ENCODE measurements at regions not wholly inside any gene's neighbourhood (a gene's known extent, or its start where the extent isn't known, plus 50 kb on each side); places are given as distances from the start of the nearest gene placed in this dataset.

DNA sequence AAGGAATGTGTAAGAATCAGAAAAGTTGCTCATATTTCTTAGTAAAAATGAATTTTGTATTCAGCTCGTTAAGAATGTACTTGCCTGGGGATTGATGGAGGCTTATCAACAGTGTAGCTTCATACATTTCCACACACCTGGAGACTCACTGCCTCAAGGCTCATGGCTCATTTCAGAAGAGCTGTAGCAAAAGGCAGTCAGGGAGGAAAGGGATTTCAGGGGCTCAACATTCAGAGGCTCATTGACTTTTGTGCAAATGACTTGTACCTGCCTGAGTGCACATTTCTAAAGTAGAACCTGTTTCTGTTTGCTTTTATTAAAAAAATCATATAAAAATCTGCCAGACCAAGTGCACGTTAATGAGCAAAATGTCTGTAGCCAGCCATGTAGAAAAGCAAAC, 304.4 kb downstream of the KCNS3 start:
- TF ChIP-seq POLR2A (IDR thresholded peaks at IDR 0.05): no peak
- TF ChIP-seq, protein P1, sequence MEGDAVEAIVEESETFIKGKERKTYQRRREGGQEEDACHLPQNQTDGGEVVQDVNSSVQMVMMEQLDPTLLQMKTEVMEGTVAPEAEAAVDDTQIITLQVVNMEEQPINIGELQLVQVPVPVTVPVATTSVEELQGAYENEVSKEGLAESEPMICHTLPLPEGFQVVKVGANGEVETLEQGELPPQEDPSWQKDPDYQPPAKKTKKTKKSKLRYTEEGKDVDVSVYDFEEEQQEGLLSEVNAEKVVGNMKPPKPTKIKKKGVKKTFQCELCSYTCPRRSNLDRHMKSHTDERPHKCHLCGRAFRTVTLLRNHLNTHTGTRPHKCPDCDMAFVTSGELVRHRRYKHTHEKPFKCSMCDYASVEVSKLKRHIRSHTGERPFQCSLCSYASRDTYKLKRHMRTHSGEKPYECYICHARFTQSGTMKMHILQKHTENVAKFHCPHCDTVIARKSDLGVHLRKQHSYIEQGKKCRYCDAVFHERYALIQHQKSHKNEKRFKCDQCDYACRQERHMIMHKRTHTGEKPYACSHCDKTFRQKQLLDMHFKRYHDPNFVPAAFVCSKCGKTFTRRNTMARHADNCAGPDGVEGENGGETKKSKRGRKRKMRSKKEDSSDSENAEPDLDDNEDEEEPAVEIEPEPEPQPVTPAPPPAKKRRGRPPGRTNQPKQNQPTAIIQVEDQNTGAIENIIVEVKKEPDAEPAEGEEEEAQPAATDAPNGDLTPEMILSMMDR (IDR thresholded peaks at IDR 0.05): no peak

Data from suprapubic skin (tissue), 3 donors.